ENCODE measurements at regions not wholly inside any gene's neighbourhood (a gene's known extent, or its start where the extent isn't known, plus 50 kb on each side); places are given as distances from the start of the nearest gene placed in this dataset.
"Not testable (repeated sequence)": the region's sequence is repeated elsewhere in the genome, so short reads cannot be mapped to it uniquely, and the experiment has no call there.

DNA sequence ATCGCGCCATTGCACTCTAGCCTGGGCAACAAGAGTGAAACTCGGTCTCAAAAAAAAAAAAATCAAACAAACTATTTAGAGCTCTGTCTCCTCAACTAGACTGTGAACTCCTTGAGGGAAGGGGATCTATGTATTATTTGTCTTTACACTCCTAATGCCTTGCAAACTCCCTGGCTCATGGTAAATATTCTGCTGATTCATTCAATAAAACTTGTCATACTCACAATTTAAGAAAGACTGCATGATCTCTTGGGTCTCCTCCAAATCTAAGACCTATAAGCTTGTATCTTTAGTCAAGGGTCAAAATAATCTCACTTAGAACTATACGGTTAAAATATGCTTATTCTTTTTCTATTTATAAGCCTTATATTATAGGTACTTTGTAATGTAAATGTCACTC, 90.3 kb upstream of the NR5A2 start:
- no peaks in the 10 kb centered on the region for H3K27me3 ChIP-seq (ENCODE audit: insufficient read depth, low read length, poor library complexity, severe bottlenecking)
- no peak for DNase-seq
- Mint-ChIP-seq H3K27ac (no peak overlapping the region), H3K36me3 (no peaks in the 10 kb centered on the region), H3K27me3 (peaks cover 10 to 32% of the 10 kb centered on the region in 2 donors), H3K9me3 (no peaks in the 10 kb centered on the region), H3K4me1 (peaks cover 19 to 24% (median 20%) of the 10 kb centered on the region in 3 donors), H3K4me3 (no peak overlapping the region)
- no peaks in the 10 kb centered on the region for H3K4me1 ChIP-seq (ENCODE audit: insufficient read depth, low read length)
- ChIA-PET CTCF (no interaction called here), POLR2A (no interaction called here)
- H3K36me3 ChIP-seq (ENCODE audit: insufficient read depth, low read length) = no peaks in the 10 kb centered on the region
- no peak overlapping the region for H3K27ac ChIP-seq (ENCODE audit: low read depth, low read length)
- no peaks in the 10 kb centered on the region for H3K9me3 ChIP-seq (ENCODE audit: low read length)
- no peak overlapping the region for H3K4me3 ChIP-seq (ENCODE audit: low read length)

DNA sequence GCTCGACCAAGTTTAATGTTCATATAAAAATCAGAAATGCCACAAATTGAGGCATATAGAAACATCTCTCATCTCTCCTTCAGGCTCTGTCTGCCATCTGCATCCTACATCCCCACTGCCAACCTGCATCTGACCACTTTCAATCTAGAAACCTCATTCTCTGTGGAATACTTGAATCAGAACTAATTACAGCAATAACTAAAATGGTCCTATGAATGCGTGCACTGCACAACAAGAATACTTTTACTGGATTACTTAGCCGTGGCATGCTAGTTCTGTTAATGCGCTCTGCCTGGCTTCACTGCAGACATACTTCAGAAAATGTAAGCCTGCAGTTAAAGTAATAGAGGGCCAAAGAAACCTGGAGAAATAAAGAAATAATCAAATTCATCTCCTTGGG, 89.8 kb upstream of the NR5A2 start:
- no peaks in the 10 kb centered on the region for H3K27me3 ChIP-seq (ENCODE audit: insufficient read depth, low read length, poor library complexity, severe bottlenecking)
- no peaks in the 10 kb centered on the region for H3K9me3 ChIP-seq (ENCODE audit: low read length)
- Mint-ChIP-seq H3K4me1 (peaks cover 16 to 21% (median 16%) of the 10 kb centered on the region in 3 donors), H3K4me3 (no peak overlapping the region), H3K27ac (no peak overlapping the region), H3K27me3 (peaks cover 10 to 32% of the 10 kb centered on the region in 2 donors), H3K36me3 (no peaks in the 10 kb centered on the region), H3K9me3 (no peaks in the 10 kb centered on the region)
- no peaks in the 10 kb centered on the region for H3K4me1 ChIP-seq (ENCODE audit: insufficient read depth, low read length)
- ChIA-PET POLR2A (no interaction called here), CTCF (no interaction called here)
- DNase-seq = no peak
- H3K4me3 ChIP-seq (ENCODE audit: low read length) = no peak overlapping the region
- no peak overlapping the region for H3K27ac ChIP-seq (ENCODE audit: low read depth, low read length)
- no peaks in the 10 kb centered on the region for H3K36me3 ChIP-seq (ENCODE audit: insufficient read depth, low read length)

DNA sequence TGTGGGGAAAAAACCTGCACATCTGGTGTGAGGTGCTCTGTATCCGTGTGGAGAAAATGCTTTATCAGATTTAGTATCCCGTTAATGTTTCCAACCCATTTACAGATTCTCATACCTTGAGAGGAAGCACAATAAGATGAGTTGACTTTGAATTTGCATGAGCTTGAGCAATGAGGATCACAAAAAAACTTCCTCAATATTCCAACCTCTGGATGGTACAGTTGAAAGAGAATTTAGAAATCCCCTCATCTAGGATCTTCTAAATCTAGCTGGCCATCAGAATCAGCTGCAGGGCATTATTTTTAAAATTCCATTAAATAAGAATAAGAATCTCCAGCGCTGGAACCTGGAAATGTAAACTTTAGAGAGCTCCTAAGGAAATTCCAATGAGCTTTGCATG, 82.5 kb upstream of the NR5A2 start:
- Mint-ChIP-seq H3K27ac (no peak overlapping the region), H3K4me3 (no peak overlapping the region), H3K9me3 (no peaks in the 10 kb centered on the region), H3K36me3 (no peaks in the 10 kb centered on the region), H3K4me1 (peaks cover 14 to 18% (median 16%) of the 10 kb centered on the region in 3 donors), H3K27me3 (peaks cover 5 to 21% of the 10 kb centered on the region in 2 donors)
- Histone ChIP-seq H3K4me1 (ENCODE audit: insufficient read depth, low read length) (no peaks in the 10 kb centered on the region), H3K27ac (ENCODE audit: low read depth, low read length) (no peak overlapping the region), H3K36me3 (ENCODE audit: insufficient read depth, low read length) (no peaks in the 10 kb centered on the region), H3K27me3 (ENCODE audit: insufficient read depth, low read length, poor library complexity, severe bottlenecking) (no peaks in the 10 kb centered on the region), H3K4me3 (ENCODE audit: low read length) (no peak overlapping the region), H3K9me3 (ENCODE audit: low read length) (no peaks in the 10 kb centered on the region)
- no peak for DNase-seq
- ChIA-PET POLR2A (no interaction called here), CTCF (no interaction called here)

DNA sequence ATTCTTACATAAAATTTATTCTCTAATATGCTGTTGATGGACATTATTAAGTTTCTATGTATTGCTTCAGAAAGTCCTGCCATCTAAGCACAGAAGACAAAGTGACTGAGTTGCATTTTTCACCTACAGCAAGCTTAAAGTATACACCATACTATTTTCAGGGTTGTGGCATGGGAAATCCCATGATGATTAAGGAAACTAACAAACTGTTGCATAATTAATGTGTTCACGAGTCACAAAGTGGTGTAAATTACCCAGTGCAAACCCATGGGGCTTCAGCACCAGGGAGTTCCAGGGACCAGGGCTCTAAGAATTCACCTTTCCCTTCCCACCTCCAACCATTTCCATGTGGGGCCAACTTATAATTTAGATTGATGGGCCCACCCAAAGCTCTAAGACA, 81.9 kb upstream of the NR5A2 start:
- DNase-seq = no peak
- H3K27me3 ChIP-seq (ENCODE audit: insufficient read depth, low read length, poor library complexity, severe bottlenecking) = no peaks in the 10 kb centered on the region
- no peak overlapping the region for H3K4me3 Mint-ChIP-seq
- peaks cover 5 to 21% of the 10 kb centered on the region in 2 donors for H3K27me3 Mint-ChIP-seq
- no peaks in the 10 kb centered on the region for H3K9me3 ChIP-seq (ENCODE audit: low read length)
- POLR2A ChIA-PET = no interaction called here
- no peaks in the 10 kb centered on the region for H3K4me1 ChIP-seq (ENCODE audit: insufficient read depth, low read length)
- no peak overlapping the region for H3K27ac ChIP-seq (ENCODE audit: low read depth, low read length)
- no peaks in the 10 kb centered on the region for H3K36me3 ChIP-seq (ENCODE audit: insufficient read depth, low read length)
- CTCF ChIA-PET = no interaction called here
- no peaks in the 10 kb centered on the region for H3K9me3 Mint-ChIP-seq
- H3K27ac Mint-ChIP-seq = no peak overlapping the region
- no peak overlapping the region for H3K4me3 ChIP-seq (ENCODE audit: low read length)
- peaks cover 13 to 16% (median 14%) of the 10 kb centered on the region in 3 donors for H3K4me1 Mint-ChIP-seq
- H3K36me3 Mint-ChIP-seq = no peaks in the 10 kb centered on the region

DNA sequence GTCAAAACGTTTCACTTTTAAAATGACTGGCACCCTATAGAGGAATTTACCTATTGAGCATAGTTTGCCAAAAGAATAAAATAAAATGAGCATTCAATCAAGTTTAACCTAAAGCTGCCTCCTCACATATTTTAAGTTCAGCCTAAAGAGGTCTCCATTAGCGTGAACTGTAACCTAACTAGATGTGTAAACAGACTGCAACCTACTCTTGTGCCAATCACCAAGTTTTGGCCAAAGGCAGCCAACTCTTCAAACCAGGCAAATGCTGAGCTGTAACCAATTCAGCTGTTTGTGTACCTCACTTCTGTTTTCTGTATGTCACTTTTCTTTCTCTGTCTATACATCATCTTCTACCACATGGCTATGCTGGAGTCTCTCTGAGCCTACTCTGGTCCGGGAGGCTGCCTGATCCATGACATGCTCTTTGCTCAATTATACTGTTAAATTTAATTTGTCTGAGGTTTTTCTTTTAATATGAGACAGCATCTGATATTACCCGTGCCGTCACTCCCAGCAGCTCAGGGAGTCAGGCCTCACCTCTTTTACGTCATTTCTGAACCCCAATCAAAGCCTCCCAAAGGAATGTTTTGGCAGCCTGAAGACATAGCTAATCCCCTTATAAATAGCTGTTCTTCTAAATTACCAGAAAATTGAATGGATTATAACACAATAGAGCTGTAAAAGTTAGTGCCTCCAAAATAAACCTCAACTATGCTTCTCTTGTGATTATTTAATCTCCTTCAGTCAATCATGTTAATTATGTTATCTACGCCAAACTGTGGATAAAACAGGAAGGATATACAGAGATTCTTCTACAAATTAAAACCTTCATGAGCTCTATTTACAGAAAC, 81.0 kb upstream of the NR5A2 start:
- ChIA-PET CTCF (no interaction called here), POLR2A (interaction anchor here (0.6 kb wide), 1 partner anchor 957 kb away, joined by 9 read pairs; no protein-coding TSS in a partner anchor)
- Mint-ChIP-seq H3K9me3 (no peaks in the 10 kb centered on the region), H3K27ac (no peak overlapping the region), H3K27me3 (peaks cover 6 to 22% of the 10 kb centered on the region in 2 donors), H3K4me1 (peaks cover 5 to 7% (median 6%) of the 10 kb centered on the region in 3 donors), H3K36me3 (no peaks in the 10 kb centered on the region), H3K4me3 (no peak overlapping the region)
- H3K4me3 ChIP-seq (ENCODE audit: low read length) = no peak overlapping the region
- DNase-seq = no peak
- no peaks in the 10 kb centered on the region for H3K4me1 ChIP-seq (ENCODE audit: insufficient read depth, low read length)
- H3K27me3 ChIP-seq (ENCODE audit: insufficient read depth, low read length, poor library complexity, severe bottlenecking) = no peaks in the 10 kb centered on the region
- H3K36me3 ChIP-seq (ENCODE audit: insufficient read depth, low read length) = no peaks in the 10 kb centered on the region
- H3K27ac ChIP-seq (ENCODE audit: low read depth, low read length) = no peak overlapping the region
- no peaks in the 10 kb centered on the region for H3K9me3 ChIP-seq (ENCODE audit: low read length)

DNA sequence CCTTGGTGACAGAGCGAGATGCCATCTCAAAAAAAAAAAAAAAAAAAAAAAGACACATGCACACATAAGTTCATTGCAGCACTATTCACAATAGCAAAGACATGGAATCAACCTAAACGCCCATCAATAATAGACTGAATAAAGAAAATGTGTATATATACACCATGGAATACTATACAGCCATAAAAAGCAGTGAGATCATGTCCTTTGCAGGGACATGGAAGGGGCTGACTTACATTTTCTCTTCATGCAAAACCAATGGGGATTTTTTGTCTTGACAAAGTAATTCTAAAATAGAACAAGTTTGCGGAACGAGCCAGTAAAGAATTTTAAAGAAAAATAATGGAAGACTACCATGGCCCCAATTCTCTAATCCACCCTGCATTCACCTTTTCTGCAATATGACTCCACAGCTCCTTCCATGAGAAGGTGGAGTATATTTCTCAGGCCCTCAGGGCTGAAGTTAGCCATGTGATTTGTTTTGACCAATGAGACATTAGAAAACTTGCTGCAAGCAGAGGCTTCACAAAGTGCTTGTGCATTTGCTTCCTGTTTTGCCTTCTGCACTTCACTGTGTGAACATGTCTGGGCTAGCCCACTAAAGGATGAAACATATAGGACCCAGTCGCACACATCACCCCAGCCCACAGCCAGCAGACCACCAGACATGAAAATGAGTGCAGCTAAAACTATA, 78.8 kb upstream of the NR5A2 start:
- POLR2A ChIA-PET = no interaction called here
- Mint-ChIP-seq H3K9me3 (no peaks in the 10 kb centered on the region), H3K4me3 (no peak overlapping the region), H3K27me3 (peaks cover 9 to 25% of the 10 kb centered on the region in 2 donors), H3K27ac (no peak overlapping the region), H3K4me1 (no peaks in the 10 kb centered on the region), H3K36me3 (no peaks in the 10 kb centered on the region)
- H3K36me3 ChIP-seq (ENCODE audit: insufficient read depth, low read length) = no peaks in the 10 kb centered on the region
- DNase-seq = no peak
- CTCF ChIA-PET = no interaction called here
- H3K27me3 ChIP-seq (ENCODE audit: insufficient read depth, low read length, poor library complexity, severe bottlenecking) = no peaks in the 10 kb centered on the region
- no peak overlapping the region for H3K27ac ChIP-seq (ENCODE audit: low read depth, low read length)
- no peaks in the 10 kb centered on the region for H3K4me1 ChIP-seq (ENCODE audit: insufficient read depth, low read length)
- H3K4me3 ChIP-seq (ENCODE audit: low read length) = no peak overlapping the region
- H3K9me3 ChIP-seq (ENCODE audit: low read length) = no peaks in the 10 kb centered on the region

DNA sequence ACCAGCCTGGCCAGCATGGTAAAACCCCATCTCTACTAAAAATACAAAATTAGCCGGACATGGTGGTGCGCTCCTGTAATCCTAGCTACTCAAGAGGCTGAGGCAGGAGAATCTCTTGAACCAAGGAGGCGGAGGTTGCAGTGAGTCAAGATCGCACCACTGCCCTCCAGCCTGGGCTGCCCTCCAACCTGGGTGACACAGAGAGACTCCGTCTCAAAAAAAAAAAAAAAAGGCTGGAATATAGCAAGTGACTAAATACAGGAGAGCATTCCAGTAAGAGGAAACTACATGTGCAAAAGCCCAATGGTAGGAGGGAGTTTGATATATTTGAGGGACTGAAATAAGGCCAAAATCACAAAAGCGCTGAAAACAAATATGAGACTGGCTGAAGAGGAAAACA, 76.5 kb upstream of the NR5A2 start:
- H3K36me3 ChIP-seq (ENCODE audit: insufficient read depth, low read length); H3K36me3 Mint-ChIP-seq; H3K27me3 ChIP-seq (ENCODE audit: insufficient read depth, low read length, poor library complexity, severe bottlenecking); CTCF ChIA-PET; POLR2A ChIA-PET; H3K4me1 ChIP-seq (ENCODE audit: insufficient read depth, low read length); H3K27ac Mint-ChIP-seq; H3K4me3 ChIP-seq (ENCODE audit: low read length); H3K4me3 Mint-ChIP-seq; H3K9me3 Mint-ChIP-seq; H3K27ac ChIP-seq (ENCODE audit: low read depth, low read length); H3K9me3 ChIP-seq (ENCODE audit: low read length); H3K4me1 Mint-ChIP-seq; DNase-seq: not testable (repeated sequence)
- H3K27me3 Mint-ChIP-seq = peaks cover 9 to 23% of the 10 kb centered on the region in 2 donors

DNA sequence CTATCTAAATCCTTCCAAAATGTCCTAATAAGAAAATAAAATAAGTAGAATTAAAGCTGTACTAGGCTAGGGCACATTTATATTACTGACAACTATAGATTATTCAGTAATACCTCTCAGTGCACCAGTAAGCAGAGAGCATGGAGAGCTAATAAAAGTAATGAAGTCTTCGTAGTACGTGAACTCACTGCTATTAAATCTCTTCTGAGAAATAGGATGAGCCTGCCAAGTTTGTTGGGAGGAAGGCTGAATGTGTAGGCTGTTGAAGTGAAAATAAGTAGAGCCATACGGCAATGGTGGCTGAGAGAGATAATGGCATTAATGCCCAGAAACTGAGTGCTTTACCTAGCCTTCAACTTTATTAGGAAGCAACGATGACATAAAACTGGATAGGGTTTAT, 73.9 kb upstream of the NR5A2 start:
- no peaks in the 10 kb centered on the region for H3K36me3 ChIP-seq (ENCODE audit: insufficient read depth, low read length)
- no peaks in the 10 kb centered on the region for H3K27me3 ChIP-seq (ENCODE audit: insufficient read depth, low read length, poor library complexity, severe bottlenecking)
- no peaks in the 10 kb centered on the region for H3K36me3 Mint-ChIP-seq
- no peak for DNase-seq
- H3K9me3 ChIP-seq (ENCODE audit: low read length) = no peaks in the 10 kb centered on the region
- no peak overlapping the region for H3K4me3 Mint-ChIP-seq
- ChIA-PET CTCF (no interaction called here), POLR2A (no interaction called here)
- no peak overlapping the region for H3K27ac ChIP-seq (ENCODE audit: low read depth, low read length)
- H3K27ac Mint-ChIP-seq = no peak overlapping the region
- H3K27me3 Mint-ChIP-seq = peaks cover 6 to 12% of the 10 kb centered on the region in 2 donors
- H3K4me3 ChIP-seq (ENCODE audit: low read length) = no peak overlapping the region
- peaks cover 0 to 6% (median 0%) of the 10 kb centered on the region in 5 donors for H3K9me3 Mint-ChIP-seq
- no peaks in the 10 kb centered on the region for H3K4me1 Mint-ChIP-seq
- no peaks in the 10 kb centered on the region for H3K4me1 ChIP-seq (ENCODE audit: insufficient read depth, low read length)

Data from CD8-positive, alpha-beta memory T cell (primary cell).